DMS153 treated with DMSO at 0.1 percent for 48 hours (cell line): ENCODE measurements at regions not wholly inside any gene's neighbourhood (a gene's known extent, or its start where the extent isn't known, plus 50 kb on each side); places are given as distances from the start of the nearest gene placed in this dataset.
"Not testable (repeated sequence)": the region's sequence is repeated elsewhere in the genome, so short reads cannot be mapped to it uniquely, and the experiment has no call there.

Source experiments
- DNase-seq: peaks from one replicate; lab custom pipeline; 2025; ENCODE audit not compliant: unreplicated experiment; lab: John Stamatoyannopoulos, UW

DNA sequence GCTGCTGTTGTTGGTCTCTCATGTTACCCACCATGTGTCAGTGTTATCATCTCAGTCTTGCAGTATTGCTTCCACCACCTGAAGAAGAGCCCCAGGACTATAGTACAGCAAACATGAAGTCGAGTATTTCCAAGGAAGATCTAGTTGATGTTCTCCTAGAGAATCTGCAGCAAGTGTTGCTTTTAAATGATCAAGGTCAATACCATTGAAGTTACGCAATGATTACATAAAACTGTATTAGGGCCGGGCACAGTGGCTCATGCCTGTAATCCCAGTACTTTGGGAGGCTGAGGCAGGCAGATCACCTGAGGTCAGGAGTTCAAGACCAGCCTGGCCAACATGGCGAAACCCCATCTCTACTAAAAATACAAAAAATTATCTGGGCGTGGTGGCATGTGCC is 173.9 kb downstream of the TJP1 start:
- not testable (repeated sequence) for DNase-seq

DNA sequence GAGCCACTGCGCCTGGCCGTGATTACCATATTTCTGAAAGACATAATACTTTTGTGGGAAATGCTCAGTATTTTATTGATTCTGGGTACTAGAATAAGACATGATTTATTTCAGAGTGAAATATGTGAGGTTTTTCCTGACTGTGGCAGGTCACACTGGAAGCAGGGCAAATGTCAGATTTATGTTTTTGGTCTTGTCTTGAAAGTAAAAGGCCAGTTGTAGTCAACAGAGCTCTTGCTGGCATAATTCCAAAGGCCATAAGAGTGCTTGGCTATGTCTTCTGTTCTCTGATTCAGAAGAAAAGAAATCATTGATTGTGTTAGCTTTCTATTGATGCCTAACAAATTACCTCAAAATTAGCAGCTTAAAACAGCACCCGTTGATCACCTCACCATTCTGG is 176.4 kb downstream of the TJP1 start:
- DNase-seq, result no peak

DNA sequence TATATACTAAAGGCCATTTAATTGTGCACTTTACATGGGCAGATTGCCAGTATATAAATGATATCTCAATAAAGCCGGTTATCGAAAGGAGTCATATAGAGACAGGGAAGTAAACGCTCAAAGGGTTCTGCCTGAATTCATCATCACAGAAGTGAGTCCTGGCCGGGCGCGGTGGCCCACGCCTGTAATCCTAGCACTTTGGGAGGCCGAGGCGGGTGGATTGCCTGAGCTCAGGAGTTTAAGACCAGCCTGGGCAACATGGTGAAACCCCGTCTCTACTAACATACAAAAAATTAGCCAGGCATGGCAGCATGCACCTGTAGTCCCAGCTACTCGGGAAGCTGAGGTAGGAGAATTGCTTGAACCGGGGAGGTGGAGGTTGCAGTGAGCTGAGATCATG is 177.9 kb downstream of the TJP1 start:
- not testable (repeated sequence) for DNase-seq

DNA sequence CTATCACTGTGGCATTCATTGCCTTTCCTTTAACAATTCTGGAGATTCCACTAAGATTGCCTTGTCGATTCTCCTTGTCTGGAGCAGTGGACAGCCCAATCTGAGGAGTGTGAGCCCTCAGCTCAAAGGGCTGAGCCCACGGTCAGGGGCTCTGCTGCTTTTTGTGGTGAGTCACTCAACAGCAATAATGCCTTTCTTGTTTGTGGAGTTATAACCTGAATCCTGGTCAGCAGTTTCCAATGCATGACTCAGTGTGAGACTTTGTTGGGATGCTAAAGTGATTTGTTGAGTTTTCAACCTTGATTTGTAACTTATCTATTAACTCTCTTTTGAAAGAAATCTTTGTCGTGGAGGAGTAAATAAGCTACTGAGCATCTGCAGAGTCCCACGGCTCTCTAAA is 183.5 kb downstream of the TJP1 start:
- no peak for DNase-seq

DNA sequence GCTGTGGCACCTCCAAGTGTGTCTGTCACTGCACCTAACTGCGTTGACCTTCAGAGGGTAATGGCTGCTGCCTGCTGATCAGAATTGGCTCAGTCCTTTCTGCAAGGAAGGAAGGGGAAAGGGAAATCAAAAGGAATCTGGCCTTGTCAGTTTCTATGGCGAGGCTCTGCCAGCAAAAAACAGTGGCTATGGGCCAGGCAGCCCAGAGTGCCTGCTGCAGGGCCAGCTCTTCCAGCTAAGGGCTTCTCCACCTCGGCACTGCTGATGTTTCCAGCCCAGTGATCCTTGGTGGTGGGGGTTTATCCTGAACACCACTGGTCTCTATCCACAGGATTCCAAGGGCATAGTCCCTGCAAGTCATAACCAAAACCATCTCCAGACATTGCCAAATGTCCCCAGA is 184.3 kb downstream of the TJP1 start:
- DNase-seq, result no peak

DNA sequence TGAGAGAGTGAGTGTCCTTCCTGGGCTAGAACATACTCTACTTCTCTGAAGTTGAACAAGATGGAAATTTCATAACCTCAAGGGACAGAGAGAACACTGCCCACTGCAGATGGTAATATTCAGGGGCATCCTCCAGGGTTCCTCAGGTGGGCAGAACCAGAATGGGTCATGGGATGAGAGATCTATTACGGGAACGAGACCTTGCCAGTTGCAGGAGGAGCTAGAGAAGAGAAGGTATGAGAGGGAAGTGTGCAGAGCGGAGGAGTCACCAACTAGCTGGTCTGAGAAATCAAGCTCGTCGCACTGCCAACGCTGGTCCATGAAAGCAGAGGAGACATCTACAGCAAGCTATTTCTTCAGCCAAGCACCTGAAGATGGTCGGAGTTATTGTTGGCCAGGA is 184.7 kb downstream of the TJP1 start:
- no peak for DNase-seq

DNA sequence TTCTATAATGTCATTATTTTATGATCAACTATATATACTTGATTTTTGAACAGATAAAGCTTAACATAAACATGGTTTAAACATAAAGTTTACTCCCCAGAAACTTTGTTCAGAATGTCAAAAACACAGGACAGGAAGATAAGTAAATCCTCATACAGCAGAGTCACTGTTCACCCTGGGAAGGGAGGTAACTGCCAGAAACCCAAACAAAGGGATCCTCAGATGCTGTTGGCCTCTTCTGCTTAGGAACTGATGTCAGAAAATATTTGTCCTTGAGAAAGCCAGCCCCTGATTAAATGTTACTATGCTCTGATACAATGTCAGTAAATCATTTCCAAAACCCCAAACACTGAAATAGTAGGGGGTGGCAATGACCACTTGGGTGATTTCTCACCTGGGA is 185.3 kb downstream of the TJP1 start:
- no peak for DNase-seq

DNA sequence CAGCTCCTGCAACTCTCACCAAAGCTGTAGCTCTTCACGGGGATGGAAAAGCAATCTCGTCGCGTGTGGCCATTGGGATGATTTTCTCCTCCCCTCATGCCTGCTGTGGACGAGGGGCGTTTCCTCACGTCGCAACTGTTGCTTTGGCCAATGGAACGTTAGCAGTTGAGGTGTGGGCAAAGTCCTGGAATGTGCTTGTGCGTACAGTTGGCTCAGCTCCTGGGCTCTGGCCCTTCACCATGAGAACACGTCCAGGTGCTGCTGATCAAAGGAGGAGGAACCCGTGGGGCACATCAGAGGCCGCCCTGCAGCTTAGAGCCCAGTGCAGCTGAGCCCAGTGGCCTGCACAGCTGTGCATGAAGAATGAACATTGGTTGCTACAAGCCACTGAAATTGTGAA is 186.1 kb downstream of the TJP1 start:
- DNase-seq, result no peak

DNA sequence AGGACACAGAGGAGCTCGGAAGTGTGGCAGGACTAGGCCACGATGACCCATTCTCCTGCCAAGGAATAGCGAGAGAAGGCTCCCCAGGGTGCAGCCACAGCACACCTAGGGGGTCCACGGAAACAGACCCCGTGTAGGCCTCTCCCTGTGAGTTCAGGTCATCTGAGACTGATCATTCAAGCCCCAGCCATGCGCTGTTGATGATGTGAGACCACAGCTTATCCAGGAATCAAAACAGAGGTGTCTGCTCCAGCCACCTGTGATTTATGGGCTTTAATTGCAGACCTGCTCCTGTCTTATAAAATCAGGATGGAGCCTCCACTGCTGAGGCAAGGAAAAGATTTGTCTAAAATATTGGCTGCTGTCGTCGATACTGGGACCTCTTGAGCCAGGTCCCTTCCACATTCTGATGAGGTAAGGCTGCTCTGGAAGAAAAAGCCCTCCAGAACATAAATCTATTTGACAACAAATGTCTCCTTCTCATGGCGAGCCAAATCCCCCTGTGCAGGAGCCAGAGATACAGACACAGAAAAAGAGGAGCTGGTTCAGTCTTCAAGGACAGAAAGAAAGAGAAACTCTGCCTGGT is 186.7 kb downstream of the TJP1 start:
- no peak for DNase-seq

DNA sequence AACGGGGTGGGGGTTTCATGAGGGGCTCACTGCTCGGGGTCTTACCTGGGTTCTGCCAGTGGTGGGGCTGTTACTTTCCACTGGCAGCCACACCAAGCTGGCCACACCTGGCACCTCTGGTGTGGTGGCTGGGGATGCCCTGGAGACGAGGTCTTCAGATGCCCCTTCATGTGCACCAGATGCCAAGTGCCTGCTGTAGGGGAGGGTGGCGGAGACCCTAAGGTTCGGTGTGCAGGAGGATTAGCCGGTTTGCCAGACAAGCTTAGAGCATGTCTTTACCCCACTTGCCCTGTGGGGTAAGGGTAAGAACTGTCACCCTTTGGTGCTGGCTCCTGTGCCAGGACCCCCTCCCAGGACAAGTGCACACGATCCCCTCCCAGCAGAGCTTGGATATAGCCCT is 188.3 kb downstream of the TJP1 start:
- DNase-seq, result no peak

DNA sequence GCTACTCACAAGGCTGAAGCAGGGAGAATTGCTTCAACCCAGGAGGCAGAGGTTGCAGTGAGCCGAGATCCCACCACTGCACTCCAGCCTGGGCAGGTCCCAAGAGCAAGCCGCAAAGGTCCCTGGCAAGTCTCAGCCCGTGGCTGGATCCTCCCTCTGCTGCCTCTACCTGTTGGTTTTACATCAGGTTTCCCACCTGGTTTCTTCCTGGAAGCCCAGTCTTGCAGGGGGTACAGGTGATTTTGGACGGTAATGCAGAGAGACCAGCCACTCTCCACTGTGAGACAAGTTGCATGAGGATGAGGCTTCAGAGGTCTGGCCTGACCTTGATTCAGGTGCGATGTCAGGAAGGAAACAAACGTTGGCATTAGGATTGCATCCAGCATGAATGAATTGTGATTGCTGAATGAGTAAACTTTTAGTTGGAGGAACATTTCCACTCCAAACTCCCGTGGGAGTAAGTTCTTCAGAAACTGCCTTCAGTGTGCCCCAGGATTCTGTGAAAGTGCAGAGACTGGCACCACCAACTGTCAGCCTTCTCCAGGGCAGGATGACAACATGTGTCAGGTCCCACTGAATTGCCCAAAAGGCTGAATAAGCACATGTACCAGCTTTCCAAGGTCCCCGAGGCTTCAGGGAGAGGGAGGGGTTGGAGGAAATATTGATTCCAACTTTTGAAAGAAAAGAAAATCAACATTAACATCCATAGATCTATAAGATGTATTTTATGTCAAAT is 189.4 kb downstream of the TJP1 start:
- no peak for DNase-seq

DNA sequence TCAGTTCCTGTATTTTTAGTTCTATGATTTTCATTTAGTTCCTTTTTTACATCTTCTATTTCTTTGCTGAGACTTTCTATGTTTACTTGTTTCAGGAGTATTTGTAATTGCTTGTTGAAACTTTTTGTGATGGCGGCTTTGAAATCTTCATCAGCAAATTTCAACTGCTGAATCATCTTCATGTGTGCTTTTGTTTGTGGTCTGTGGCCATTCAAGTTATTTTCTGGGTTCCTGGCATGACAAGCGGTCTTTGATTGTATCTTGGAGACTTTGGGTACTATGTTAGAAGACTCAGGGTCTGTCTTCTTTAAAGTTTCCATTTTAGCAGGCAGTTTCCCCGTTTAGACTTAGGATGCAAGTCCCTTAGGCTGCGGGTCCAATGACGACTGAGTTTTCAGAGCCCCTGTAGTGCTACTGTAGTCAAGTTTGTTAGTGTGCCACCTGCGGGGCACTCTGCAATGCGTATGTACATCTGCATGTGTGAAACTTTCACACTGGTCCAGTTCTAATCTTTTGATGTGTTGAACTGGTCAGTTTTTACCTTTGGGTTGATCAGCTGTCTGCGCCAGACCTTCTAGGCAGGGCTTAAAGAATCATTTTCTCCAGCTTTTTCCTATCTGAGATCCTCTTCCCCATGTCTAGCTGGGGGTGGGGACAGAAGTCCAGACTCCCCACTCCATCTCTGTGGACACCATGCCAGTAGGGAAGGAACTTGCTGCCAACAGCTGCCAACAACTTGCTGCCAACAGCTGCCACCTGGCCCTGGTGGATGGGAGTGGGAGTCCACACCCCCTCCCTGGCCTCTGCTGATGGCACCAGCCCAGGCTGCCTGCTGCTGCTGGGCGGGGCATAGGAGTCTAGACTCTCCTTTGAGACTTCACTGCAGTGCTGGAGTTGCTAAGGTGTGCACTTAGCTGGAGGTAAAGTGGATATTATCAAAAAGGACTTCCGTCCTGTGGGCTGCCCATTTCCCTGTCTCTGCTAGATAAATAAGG is 190.9 kb downstream of the TJP1 start:
- no peak for DNase-seq

DNA sequence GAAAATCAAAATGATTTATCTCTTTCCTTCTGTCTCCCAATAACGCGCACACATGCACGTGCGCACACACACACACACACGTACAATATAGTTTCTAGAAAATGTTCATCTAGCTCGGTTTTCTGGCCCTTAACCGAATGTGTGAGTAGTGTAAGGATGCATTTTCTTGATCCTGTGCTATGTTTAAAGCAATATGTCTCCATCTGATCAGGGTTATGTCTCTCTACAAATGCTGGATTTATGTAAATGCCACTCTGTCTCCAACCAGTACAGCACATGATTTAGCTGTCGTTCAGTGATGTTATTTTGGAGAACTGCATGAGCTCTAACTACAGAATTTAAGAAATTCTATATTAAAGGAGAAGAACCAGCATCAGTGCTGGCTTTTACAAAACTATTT is 198.0 kb downstream of the TJP1 start:
- DNase-seq, result no peak

DNA sequence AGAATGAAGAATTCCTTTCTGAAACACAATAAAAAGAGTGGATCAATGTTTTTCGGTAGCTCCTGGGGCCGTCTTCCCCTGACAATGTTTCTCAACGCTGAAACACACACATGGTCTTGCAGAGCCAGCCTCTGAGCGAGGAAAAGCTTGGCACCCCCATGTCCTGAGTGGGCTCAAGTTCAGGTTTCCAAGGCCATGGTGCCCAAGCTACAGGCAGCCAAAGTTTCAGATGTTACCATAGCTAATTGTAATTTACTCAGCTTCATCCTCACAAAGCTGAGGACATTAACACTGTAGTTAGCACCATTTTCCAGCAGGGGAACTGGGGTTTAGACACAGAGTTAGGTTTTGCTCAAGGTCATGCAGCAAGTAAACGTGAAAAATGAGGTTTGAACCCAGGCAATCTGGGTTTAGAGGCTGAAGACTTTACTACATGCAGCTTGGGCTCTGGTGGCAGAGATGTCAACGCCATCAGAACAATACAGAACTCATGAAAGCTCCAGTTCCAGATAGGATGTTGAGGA is 199.1 kb downstream of the TJP1 start:
- DNase-seq, result no peak

DNA sequence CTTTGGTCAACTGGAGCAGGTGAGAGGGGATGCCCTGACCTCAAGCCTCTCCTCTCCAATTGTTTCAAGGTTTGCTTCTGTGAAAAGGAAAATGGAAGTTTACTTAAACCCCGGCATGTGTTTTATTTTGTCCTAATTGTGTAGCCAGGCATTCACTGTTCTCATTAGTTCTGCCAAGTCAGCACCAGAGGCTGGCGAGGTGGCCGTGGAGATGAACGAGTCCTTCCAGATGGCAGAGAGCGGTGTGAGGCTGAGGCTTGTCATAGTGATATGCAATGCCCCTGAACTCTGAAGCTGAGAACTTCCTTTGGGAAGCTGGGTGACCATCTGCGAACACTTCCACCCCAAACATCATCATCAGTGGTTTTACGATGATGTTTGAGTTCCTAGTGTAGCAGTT is 199.6 kb downstream of the TJP1 start:
- DNase-seq, result no peak

DNA sequence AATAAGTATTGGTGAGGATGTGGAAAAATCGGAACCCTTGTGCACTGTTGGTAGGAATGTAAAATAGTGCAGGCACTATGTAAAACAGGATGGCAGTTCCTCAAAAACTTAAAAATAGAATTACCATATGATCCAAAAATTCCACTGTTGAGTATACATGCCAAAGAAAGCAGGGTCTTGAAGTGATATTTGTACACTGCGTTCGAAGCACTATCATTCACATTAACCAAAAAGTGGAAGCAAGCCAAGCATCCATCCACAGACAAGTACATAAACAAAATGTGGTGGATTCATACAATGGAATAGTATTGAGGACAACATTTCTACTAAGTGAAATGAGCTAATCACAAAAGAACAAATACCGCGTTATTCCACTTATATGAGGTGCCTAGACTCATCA is 200.7 kb downstream of the TJP1 start:
- no peak for DNase-seq

DNA sequence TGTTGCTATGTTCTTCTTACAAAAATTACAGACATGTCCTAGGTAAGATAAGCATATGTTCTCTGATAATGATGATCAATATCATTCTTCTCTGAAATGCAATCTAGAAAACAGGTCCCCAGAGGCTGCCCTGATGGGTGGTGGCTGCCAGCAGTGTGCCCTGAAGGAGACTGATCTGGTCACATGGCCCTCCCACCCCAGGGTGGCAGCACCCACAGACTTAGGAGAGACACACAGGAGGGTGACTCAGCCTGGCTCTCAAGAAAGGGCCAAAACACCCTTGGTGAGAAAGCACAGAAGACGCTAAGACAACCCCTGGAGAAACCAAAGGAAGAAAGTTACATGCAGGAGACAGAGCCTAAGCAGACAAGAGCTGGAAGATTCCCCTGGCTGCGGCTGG is 203.7 kb downstream of the TJP1 start:
- DNase-seq, result no peak

DNA sequence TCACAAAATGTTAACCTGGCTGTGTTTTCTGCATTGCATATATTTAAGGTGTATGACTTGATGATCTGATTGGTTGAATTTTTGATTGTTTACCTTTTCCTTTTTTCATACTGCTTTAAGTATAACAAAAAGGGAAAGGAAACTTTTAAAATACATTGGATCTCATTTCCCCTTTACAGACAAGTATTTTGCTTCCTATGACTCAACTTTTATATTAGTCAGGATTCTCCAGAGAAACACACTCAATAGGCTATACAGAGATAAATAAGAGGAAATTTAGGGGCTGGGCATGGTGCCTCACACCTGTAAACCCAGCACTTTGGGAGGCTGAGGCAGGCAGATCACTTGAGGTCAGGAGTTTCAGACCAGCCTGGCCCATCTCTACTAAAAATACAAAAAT is 205.8 kb downstream of the TJP1 start:
- no peak for DNase-seq

DNA sequence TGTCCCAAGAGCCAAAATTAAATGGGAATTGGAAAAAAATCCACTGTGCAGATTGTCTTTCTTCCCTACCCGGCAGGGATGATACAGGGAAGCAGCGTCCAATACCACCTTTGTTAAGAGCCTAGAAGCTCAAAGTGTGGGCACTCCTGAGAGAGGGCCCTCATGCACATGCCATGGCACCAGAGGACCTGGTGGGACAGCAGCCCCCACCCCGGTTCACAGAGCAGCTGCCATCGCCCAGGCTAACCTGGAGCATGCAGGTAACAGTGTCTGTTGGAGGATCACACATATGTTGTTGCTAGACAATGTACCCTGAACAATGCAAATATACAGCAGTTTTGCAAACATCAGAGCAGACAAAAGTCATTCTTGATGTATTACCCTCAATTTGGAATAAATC is 206.5 kb downstream of the TJP1 start:
- DNase-seq, result no peak

DNA sequence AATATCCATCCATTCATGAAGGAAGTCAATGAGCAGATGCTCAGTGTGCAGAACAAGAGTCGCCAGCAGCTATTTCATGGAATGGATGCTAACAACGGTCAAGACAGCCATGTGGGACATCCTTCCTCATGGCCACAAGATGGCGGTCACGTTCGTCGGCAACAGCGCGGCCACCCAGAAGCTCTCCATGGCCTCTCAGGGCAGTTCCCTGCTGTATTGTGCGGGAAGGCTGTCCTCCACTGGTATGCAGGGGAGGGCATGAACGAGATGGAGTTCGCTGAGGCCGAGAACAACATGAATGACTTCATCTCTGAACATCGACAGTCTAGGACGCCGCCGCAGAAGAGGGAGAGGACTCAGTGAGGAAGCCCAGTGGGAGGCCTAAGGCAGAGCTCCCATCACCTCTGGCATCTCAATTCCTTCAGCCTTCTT is 208.3 kb downstream of the TJP1 start:
- DNase-seq, result no peak

DNA sequence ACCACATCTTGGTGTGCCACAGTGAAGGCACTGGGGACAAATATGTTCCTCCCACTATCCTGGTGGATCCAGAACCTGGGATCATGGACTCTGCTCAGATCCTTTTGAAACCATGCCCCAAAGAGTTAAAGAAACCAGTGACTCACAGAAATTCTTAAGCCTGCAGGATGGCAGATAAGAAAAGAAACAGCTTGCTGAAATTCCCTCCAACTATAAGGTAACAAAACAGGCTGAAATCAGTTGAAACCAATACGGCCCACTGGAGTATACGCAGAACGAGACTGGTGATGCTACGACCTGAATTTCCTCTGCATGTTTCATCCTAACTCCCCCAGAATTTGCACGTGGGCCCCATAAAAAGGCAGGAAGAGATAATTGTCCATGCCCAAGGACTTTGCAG is 209.6 kb downstream of the TJP1 start:
- no peak for DNase-seq

DNA sequence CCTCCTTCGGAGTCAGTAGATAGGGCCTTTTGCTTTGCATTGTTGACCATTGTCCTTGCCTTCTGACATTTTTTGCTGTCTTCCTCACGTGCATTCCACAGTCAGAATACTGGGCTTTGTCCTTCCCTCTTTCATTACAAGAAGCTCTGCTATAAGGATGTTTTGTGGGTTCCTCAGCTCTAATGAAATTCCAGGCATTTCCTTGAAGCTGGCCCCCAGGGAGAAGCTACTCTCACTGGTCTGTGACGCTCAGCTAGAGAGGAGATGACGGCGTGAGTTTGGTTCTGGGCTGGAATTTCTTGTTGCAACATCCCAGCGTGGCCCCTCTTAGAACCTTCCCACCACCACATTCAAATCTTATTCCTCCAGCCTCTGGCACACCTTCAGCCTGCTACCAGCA is 210.2 kb downstream of the TJP1 start:
- no peak for DNase-seq
